OCI-LY1 (cell line): ENCODE measurements at regions not wholly inside any gene's neighbourhood (a gene's known extent, or its start where the extent isn't known, plus 50 kb on each side); places are given as distances from the start of the nearest gene placed in this dataset.

Experiments used
- H2AFZ ChIP-seq: fragments of 200-600 bp; sonication (generic), shearing (Covaris generic); 2 replicates; pipeline ENCODE4 v1.6.0; 2014; ENCODE audit warnings: antibody characterized with exemption, mild to moderate bottlenecking, low read length
- H3F3A ChIP-seq: fragments of 200-600 bp; sonication (generic), shearing (Covaris generic); 2 replicates; pipeline ENCODE4 v1.6.0; 2014; ENCODE audit warnings: mild to moderate bottlenecking, antibody characterized with exemption, low read length, moderate library complexity; ENCODE audit not compliant: insufficient read depth
- H3K27ac ChIP-seq: fragments of 200-600 bp; sonication (generic); 2 replicates; pipeline ENCODE4 v1.5.1; 2014; ENCODE audit warnings: low read length, mixed run types, mild to moderate bottlenecking, low read depth; ENCODE audit not compliant: poor library complexity, severe bottlenecking
- H3K27me3 ChIP-seq: fragments of 200-600 bp; sonication (generic); 2 replicates; pipeline ENCODE4 v1.6.0; 2014; ENCODE audit warnings: antibody characterized with exemption, mild to moderate bottlenecking, low read length, moderate library complexity; ENCODE audit not compliant: insufficient read depth
- H3K36me3 ChIP-seq: fragments of 200-600 bp; sonication (generic); 2 replicates; pipeline ENCODE4 v1.6.1; 2014; ENCODE audit warnings: mild to moderate bottlenecking, antibody characterized with exemption, low read length, moderate library complexity, mixed read lengths; ENCODE audit not compliant: insufficient read depth
- H3K4me1 ChIP-seq: fragments of 200-600 bp; sonication (generic); 2 replicates; pipeline ENCODE4 v1.5.1; 2014; ENCODE audit warnings: mild to moderate bottlenecking, low read length, moderate library complexity; ENCODE audit not compliant: insufficient read depth, severe bottlenecking
- H3K4me2 ChIP-seq: fragments of 200-600 bp; sonication (generic), shearing (Covaris generic); 2 replicates; pipeline ENCODE4 v1.6.1; 2014; ENCODE audit warnings: low read length
- H3K4me3 ChIP-seq: fragments of 200-600 bp; sonication (generic); 2 replicates; pipeline ENCODE4 v1.5.1; 2014; ENCODE audit warnings: low read length, low read depth, mild to moderate bottlenecking, mixed read lengths; ENCODE audit not compliant: poor library complexity, severe bottlenecking
- H3K79me2 ChIP-seq: fragments of 200-600 bp; shearing (Covaris generic); 2 replicates; pipeline ENCODE4 v1.6.1; 2016; ENCODE audit warnings: mixed run types, low read length, mixed read lengths; ENCODE audit not compliant: insufficient read depth
- H3K9ac ChIP-seq: fragments of 200-600 bp; sonication (generic), shearing (Covaris generic); 2 replicates; pipeline ENCODE4 v1.6.1; 2014; ENCODE audit warnings: mild to moderate bottlenecking, low read length, mixed read lengths
- H3K9me2 ChIP-seq: fragments of 200-600 bp; sonication (generic), shearing (Covaris generic); 2 replicates; pipeline ENCODE4 v1.6.1; 2014; ENCODE audit warnings: low read depth, mild to moderate bottlenecking, low read length, mixed read lengths
- H3K9me3 ChIP-seq: fragments of 200-600 bp; shearing (Covaris generic); 2 replicates; pipeline ENCODE4 v1.6.1; 2014; ENCODE audit warnings: low read length, mixed read lengths
- H4K20me1 ChIP-seq: fragments of 200-600 bp; sonication (generic), shearing (Covaris generic); 2 replicates; pipeline ENCODE4 v1.6.0; 2016; ENCODE audit warnings: mild to moderate bottlenecking, low read length; ENCODE audit not compliant: insufficient read depth
- EZH2 ChIP-seq: fragments of 200-600 bp; sonication (generic), shearing (Covaris generic); IDR thresholded peaks from 2 replicates; pipeline ENCODE4 v1.8.0; 2017; ENCODE audit warnings: borderline replicate concordance, mixed run types, mild to moderate bottlenecking, antibody characterized with exemption, low read length, moderate library complexity, mixed read lengths
- TF ChIP-seq, protein P1 (sequence below): fragments of 200-600 bp; sonication (generic), shearing (Covaris generic); IDR thresholded peaks from 2 replicates; pipeline ENCODE4 v1.5.1; 2017; ENCODE audit warnings: mild to moderate bottlenecking, antibody characterized with exemption, low read length, moderate library complexity, mixed read lengths

DNA sequence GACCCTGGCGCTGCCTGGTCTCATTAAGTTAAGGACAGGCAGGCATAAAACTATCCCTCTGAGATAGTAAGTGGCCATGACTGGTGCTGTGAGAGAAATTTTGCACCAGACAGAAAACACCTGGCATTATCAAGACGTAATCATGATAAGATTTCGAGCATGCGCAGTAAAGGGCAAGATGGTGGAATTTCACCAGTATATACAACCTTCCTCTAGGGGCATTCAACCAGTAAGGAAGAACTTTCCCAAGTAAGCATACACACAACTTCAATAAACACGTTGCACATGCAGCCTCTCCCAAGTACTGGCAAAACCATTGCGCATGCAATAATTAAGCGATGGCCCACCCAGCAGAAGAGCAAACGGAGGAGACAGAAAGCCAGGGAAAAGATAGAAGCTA, 1376.4 kb upstream of the CRIM1 start:
- Histone ChIP-seq H3K27me3 (no peaks in the 10 kb centered on the region), H3K9me2 (no peaks in the 10 kb centered on the region), H3K27ac (no peak overlapping the region), H3K4me2 (no peak overlapping the region), H3K36me3 (no peaks in the 10 kb centered on the region), H3F3A (no peaks in the 10 kb centered on the region), H2AFZ (no peak overlapping the region), H4K20me1 (no peaks in the 10 kb centered on the region), H3K9me3 (no peaks in the 10 kb centered on the region), H3K4me3 (no peak overlapping the region), H3K9ac (no peak overlapping the region), H3K4me1 (no peaks in the 10 kb centered on the region), H3K79me2 (no peaks in the 10 kb centered on the region)
- TF ChIP-seq, protein P1, sequence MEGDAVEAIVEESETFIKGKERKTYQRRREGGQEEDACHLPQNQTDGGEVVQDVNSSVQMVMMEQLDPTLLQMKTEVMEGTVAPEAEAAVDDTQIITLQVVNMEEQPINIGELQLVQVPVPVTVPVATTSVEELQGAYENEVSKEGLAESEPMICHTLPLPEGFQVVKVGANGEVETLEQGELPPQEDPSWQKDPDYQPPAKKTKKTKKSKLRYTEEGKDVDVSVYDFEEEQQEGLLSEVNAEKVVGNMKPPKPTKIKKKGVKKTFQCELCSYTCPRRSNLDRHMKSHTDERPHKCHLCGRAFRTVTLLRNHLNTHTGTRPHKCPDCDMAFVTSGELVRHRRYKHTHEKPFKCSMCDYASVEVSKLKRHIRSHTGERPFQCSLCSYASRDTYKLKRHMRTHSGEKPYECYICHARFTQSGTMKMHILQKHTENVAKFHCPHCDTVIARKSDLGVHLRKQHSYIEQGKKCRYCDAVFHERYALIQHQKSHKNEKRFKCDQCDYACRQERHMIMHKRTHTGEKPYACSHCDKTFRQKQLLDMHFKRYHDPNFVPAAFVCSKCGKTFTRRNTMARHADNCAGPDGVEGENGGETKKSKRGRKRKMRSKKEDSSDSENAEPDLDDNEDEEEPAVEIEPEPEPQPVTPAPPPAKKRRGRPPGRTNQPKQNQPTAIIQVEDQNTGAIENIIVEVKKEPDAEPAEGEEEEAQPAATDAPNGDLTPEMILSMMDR, result no peak
- no peak for TF ChIP-seq EZH2

DNA sequence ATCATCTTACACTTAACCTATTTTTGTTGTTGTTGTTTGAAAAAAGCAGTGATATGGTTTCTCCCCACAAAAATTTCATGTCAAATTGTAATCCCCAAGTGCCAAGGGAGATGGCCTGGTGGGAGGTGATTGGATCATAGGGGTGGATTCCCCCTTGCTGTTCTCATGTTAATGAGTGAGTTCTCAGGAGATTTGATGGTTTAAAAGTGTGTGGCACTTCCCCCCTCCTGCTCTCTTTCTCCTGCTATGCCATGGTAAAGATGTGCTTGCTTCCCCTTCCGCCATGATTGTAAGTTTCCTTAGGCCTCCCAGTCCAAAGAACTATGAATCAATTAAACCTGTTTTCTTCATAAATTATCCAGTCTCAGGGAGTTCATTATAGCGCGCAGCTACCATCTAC, 1362.7 kb upstream of the FAM98A start:
- no peak overlapping the region for H3K4me2 ChIP-seq
- H3K9ac ChIP-seq, result no peak overlapping the region
- H3K79me2 ChIP-seq, result no peaks in the 10 kb centered on the region
- H3K4me3 ChIP-seq, result no peak overlapping the region
- H3K27me3 ChIP-seq, result no peaks in the 10 kb centered on the region
- H3K4me1 ChIP-seq, result no peaks in the 10 kb centered on the region
- no peaks in the 10 kb centered on the region for H4K20me1 ChIP-seq
- no peaks in the 10 kb centered on the region for H3F3A ChIP-seq
- H3K27ac ChIP-seq, result no peak overlapping the region
- no peak overlapping the region for H2AFZ ChIP-seq
- TF ChIP-seq EZH2, result no peak
- TF ChIP-seq, protein P1, result no peak
- H3K36me3 ChIP-seq, result no peaks in the 10 kb centered on the region
- H3K9me2 ChIP-seq, result no peaks in the 10 kb centered on the region
- no peaks in the 10 kb centered on the region for H3K9me3 ChIP-seq

DNA sequence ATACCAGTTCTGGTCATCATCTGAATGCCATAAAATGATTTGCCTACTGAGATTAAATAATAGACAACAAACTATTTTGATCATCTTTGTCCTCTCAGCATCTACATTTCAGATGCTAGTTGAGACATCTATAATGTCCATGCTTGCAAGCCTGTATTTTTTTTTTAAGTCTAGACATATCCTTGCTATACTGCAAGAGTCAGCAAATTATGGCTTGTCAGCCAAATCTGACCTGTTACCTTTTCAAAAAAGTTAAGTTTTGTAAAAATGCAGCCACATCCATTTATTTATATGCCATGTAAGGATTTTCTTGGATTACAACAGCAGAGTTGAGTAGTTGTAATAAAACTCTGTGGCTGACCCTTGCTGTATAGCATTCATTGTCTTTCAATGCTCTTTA, 1355.7 kb upstream of the FAM98A start:
- Histone ChIP-seq H2AFZ (no peak overlapping the region), H3K4me2 (no peak overlapping the region), H3K36me3 (no peaks in the 10 kb centered on the region), H3K79me2 (no peaks in the 10 kb centered on the region), H3K4me1 (no peaks in the 10 kb centered on the region), H4K20me1 (no peaks in the 10 kb centered on the region), H3K9me3 (no peaks in the 10 kb centered on the region), H3K27ac (no peak overlapping the region), H3F3A (no peaks in the 10 kb centered on the region), H3K4me3 (no peak overlapping the region), H3K9me2 (no peaks in the 10 kb centered on the region), H3K9ac (no peak overlapping the region), H3K27me3 (no peaks in the 10 kb centered on the region)
- TF ChIP-seq, protein P1, result no peak
- TF ChIP-seq EZH2, result no peak
